ENCODE measurements at regions not wholly inside any gene's neighbourhood (a gene's known extent, or its start where the extent isn't known, plus 50 kb on each side); places are given as distances from the start of the nearest gene placed in this dataset.

GRCh38 chr16:63808730-63809129 is 1313.1 kb downstream of the CDH11 start:
- no peak for TF ChIP-seq CTCF (IDR thresholded peaks at IDR 0.05; ENCODE audit: low read length)
- no peak for TF ChIP-seq EZH2phosphoT487 (IDR thresholded peaks at IDR 0.05; ENCODE audit: low read length)
- no peak for TF ChIP-seq EZH2 (optimal IDR thresholded peaks at IDR 0.05; ENCODE audit: low read depth, low read length)
